ENCODE measurements at regions not wholly inside any gene's neighbourhood (a gene's known extent, or its start where the extent isn't known, plus 50 kb on each side); places are given as distances from the start of the nearest gene placed in this dataset.

DNA sequence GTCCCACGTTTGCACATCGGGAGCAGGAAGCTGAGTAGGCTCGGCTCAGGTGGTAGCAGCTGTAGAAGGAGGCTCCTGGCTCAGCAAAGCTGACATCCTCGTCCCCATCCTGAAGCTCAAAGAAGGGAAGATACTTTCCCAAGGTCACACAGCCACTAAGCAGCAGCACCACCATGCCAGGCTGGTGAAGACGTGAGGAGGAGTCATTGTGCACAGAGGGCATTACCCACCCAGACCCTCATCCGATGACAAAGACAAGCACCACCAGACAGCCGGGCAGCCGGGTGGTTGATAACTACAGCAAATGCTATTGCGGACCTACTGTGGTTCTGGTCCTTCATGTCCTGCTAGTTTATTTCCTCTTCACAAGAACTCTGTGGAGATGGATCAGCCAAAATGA is 186.9 kb downstream of the MATN1 start:
- H3K4me3 ChIP-seq (ENCODE audit: control insufficient read depth, low read depth, low read length), result no peak overlapping the region
- TF ChIP-seq, protein P1, sequence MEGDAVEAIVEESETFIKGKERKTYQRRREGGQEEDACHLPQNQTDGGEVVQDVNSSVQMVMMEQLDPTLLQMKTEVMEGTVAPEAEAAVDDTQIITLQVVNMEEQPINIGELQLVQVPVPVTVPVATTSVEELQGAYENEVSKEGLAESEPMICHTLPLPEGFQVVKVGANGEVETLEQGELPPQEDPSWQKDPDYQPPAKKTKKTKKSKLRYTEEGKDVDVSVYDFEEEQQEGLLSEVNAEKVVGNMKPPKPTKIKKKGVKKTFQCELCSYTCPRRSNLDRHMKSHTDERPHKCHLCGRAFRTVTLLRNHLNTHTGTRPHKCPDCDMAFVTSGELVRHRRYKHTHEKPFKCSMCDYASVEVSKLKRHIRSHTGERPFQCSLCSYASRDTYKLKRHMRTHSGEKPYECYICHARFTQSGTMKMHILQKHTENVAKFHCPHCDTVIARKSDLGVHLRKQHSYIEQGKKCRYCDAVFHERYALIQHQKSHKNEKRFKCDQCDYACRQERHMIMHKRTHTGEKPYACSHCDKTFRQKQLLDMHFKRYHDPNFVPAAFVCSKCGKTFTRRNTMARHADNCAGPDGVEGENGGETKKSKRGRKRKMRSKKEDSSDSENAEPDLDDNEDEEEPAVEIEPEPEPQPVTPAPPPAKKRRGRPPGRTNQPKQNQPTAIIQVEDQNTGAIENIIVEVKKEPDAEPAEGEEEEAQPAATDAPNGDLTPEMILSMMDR (IDR thresholded peaks at IDR 0.05; ENCODE audit: control insufficient read depth, insufficient read depth, low read depth, low read length, missing control alignments), result no peak
- no peak for DNase-seq (ENCODE audit: low read depth)

GRCh38 chr1:30535595-30536325 is 187.6 kb downstream of the MATN1 start:
- TF ChIP-seq, protein P1 (IDR thresholded peaks at IDR 0.05; ENCODE audit: control insufficient read depth, insufficient read depth, low read depth, low read length, missing control alignments), result no peak
- DNase-seq (ENCODE audit: low read depth), result no peak
- H3K4me3 ChIP-seq (ENCODE audit: control insufficient read depth, low read depth, low read length), result no peak overlapping the region

GRCh38 chr1:30534551-30534940 is 188.8 kb downstream of the MATN1 start:
- H3K4me3 ChIP-seq (ENCODE audit: control insufficient read depth, low read depth, low read length), result no peak overlapping the region
- TF ChIP-seq, protein P1 (IDR thresholded peaks at IDR 0.05; ENCODE audit: control insufficient read depth, insufficient read depth, low read depth, low read length, missing control alignments), result no peak
- DNase-seq (ENCODE audit: low read depth), result no peak

- no peak for DNase-seq (ENCODE audit: low read depth)
Observed at GRCh38 chr1:30533796-30534550, 189.4 kb downstream of the MATN1 start.

GRCh38 chr1:30533141-30533540 is 190.2 kb downstream of the MATN1 start:
- H3K4me3 ChIP-seq (ENCODE audit: control insufficient read depth, low read depth, low read length), result no peak overlapping the region
- TF ChIP-seq, protein P1 (IDR thresholded peaks at IDR 0.05; ENCODE audit: control insufficient read depth, insufficient read depth, low read depth, low read length, missing control alignments), result no peak
- no peak for DNase-seq (ENCODE audit: low read depth)

More at GRCh38 chr1:30533796-30534550, 189.4 kb downstream of the MATN1 start:
- TF ChIP-seq, protein P1 (IDR thresholded peaks at IDR 0.05; ENCODE audit: control insufficient read depth, insufficient read depth, low read depth, low read length, missing control alignments), result no peak
- H3K4me3 ChIP-seq (ENCODE audit: control insufficient read depth, low read depth, low read length), result no peak overlapping the region

DNA sequence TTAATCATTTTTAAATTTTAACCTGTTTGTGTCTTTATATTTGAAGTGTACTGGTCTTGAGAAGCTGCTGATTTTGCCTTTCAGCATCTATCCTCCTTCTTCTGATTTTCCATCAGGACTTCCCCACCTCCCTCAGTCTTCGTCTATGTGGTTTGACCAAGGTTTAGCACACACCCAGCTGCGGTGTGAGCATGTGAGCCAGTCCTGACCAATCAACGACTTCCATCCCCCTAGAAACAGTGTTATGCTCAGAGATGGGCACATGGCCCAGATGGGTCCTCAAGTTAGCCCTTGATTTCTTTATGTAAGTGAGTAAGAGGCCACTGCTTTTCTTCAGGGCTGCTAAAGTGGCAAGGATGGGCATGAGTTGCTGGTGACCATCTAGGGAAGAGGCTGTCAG is 190.8 kb downstream of the MATN1 start:
- TF ChIP-seq, protein P1 (IDR thresholded peaks at IDR 0.05; ENCODE audit: control insufficient read depth, insufficient read depth, low read depth, low read length, missing control alignments), result no peak
- DNase-seq (ENCODE audit: low read depth), result no peak

More for the DNA sequence above, 190.8 kb downstream of the MATN1 start:
- no peak overlapping the region for H3K4me3 ChIP-seq (ENCODE audit: control insufficient read depth, low read depth, low read length)

Measured in AG09309 (cell line).